ENCODE measurements at regions not wholly inside any gene's neighbourhood (a gene's known extent, or its start where the extent isn't known, plus 50 kb on each side); places are given as distances from the start of the nearest gene placed in this dataset.

GRCh38 chr6:120392941-120393340 is 941.3 kb downstream of the TBC1D32 start:
- TF ChIP-seq CTCF (conservative IDR thresholded peaks at IDR 0.05 in 1 of 2, IDR thresholded peaks at IDR 0.05 in 1 of 2; ENCODE audit: low read depth in 1 of 2, low read length in 2 of 2): no peak
- no peak for TF ChIP-seq EZH2 (IDR thresholded peaks at IDR 0.05; ENCODE audit: low read length, missing control alignments)
